K562 (cell line): ENCODE measurements at regions not wholly inside any gene's neighbourhood (a gene's known extent, or its start where the extent isn't known, plus 50 kb on each side); places are given as distances from the start of the nearest gene placed in this dataset.

Source experiments
- EGR1 ChIP-seq: fragments of 450-650 bp; conservative IDR thresholded peaks from 2 replicates; pipeline ENCODE4 v1.6.1; 2017; ENCODE audit warnings: mild to moderate bottlenecking
- EWSR1 ChIP-seq: fragments of 450-650 bp; IDR thresholded peaks from 2 replicates; pipeline ENCODE4 v1.6.1; 2018; ENCODE audit warnings: borderline replicate concordance, mild to moderate bottlenecking, low read depth, moderate library complexity; ENCODE audit not compliant: partially characterized antibody
- FIP1L1 ChIP-seq: fragments of 200-400 bp; formaldehyde crosslinking; IDR thresholded peaks from 2 replicates; pipeline ENCODE4 v1.6.1; 2018; ENCODE audit warnings: mild to moderate bottlenecking, low read depth, low read length; ENCODE audit not compliant: poor library complexity, severe bottlenecking
- FOXM1 ChIP-seq, 2 experiments: fragments of 450-650 bp in 1 of 2; sonication (generic) in 1 of 2; formaldehyde crosslinking in 1 of 2; IDR thresholded peaks; 2 replicates each; pipeline versions ENCODE4 v1.6.1 to v1.9.0; 2017 to 2022; ENCODE audit warnings: low read depth in 2 of 2, mild to moderate bottlenecking in 2 of 2, missing genetic modification reagents in 1 of 2, moderate library complexity in 1 of 2
- GABPA ChIP-seq: fragments of 200-800 bp; sonication (Bioruptor generic); conservative IDR thresholded peaks from 2 replicates; pipeline ENCODE4 v1.6.1; 2016; ENCODE audit warnings: low read depth, missing genetic modification characterization, missing compliant biosample characterization
- HDAC8 ChIP-seq: fragments of 450-650 bp; IDR thresholded peaks from 2 replicates; pipeline ENCODE4 v1.6.1; 2016; ENCODE audit warnings: mild to moderate bottlenecking, missing genetic modification characterization, moderate library complexity, missing compliant biosample characterization
- ID3 ChIP-seq, 2 experiments: fragments of 250-450 bp in 1 of 2; fragments of 450-650 bp in 1 of 2; sonication (Bioruptor Pico) in 1 of 2; IDR thresholded peaks; 2 replicates each; pipeline versions ENCODE4 v1.6.1 to v1.8.0; 2016 to 2021; ENCODE audit warnings: mild to moderate bottlenecking in 2 of 2, moderate library complexity in 2 of 2, missing compliant biosample characterization in 1 of 2, missing genetic modification characterization in 1 of 2
- MAFF ChIP-seq: IDR thresholded peaks from 2 replicates; pipeline ENCODE4 v1.6.1; 2012; ENCODE audit warnings: low read length, improper control_type of control experiment
- MAZ ChIP-seq, 2 experiments: fragments of 450-650 bp in 1 of 2; sonication (generic) in 1 of 2; formaldehyde crosslinking; IDR thresholded peaks in 1 of 2; conservative IDR thresholded peaks in 1 of 2; 2 replicates each; pipeline versions ENCODE4 v1.4.0 to v1.5.0; 2020; ENCODE audit warnings: mild to moderate bottlenecking in 1 of 2, missing genetic modification reagents in 1 of 2
- NELFE ChIP-seq: IDR thresholded peaks from 2 replicates; pipeline ENCODE4 v1.6.1; 2011; ENCODE audit warnings: mild to moderate bottlenecking; ENCODE audit not compliant: insufficient read depth, insufficient read length
- PATZ1 ChIP-seq: fragments of 250-450 bp; sonication (Bioruptor Pico); IDR thresholded peaks from 2 replicates; pipeline ENCODE4 v1.5.0; 2020; ENCODE audit warnings: mild to moderate bottlenecking, borderline replicate concordance
- SAP30 ChIP-seq: fragments of 200-600 bp; sonication (generic); IDR thresholded peaks from 2 replicates; pipeline ENCODE4 v1.6.1; 2012; ENCODE audit warnings: borderline replicate concordance, low read depth, mild to moderate bottlenecking, moderate library complexity, low read length, control low read depth, inconsistent platforms; ENCODE audit not compliant: insufficient read depth, poor library complexity, severe bottlenecking
- TFAM ChIP-seq: fragments of 250-450 bp; sonication (Bioruptor Pico); conservative IDR thresholded peaks from 2 replicates; pipeline ENCODE4 v1.5.0; 2021; ENCODE audit warnings: mild to moderate bottlenecking, moderate library complexity
- TFE3 ChIP-seq: fragments of 450-650 bp; formaldehyde crosslinking; IDR thresholded peaks from 2 replicates; pipeline ENCODE4 v1.4.0; 2020; ENCODE audit warnings: mild to moderate bottlenecking, mixed read lengths
- ZBTB9 ChIP-seq: fragments of 450-650 bp; formaldehyde crosslinking; IDR thresholded peaks from 2 replicates; pipeline ENCODE4 v1.4.0; 2020; ENCODE audit warnings: mild to moderate bottlenecking, moderate library complexity
- ZFPM2 ChIP-seq: fragments of 250-450 bp; sonication (Bioruptor Pico); IDR thresholded peaks from 2 replicates; pipeline ENCODE4 v1.5.1; 2022; ENCODE audit warnings: mild to moderate bottlenecking
- ZNF449 ChIP-seq: fragments of 250-450 bp; sonication (Bioruptor Pico); IDR thresholded peaks from 2 replicates; pipeline ENCODE4 v1.8.0; 2022; ENCODE audit warnings: moderate library complexity, mild to moderate bottlenecking, inconsistent platforms

- peak; percentile 66 to 69 for TF ChIP-seq MAZ (CRISPR knock-in tag; conservative IDR thresholded peaks at IDR 0.05 in 1 of 2, IDR thresholded peaks at IDR 0.05 in 1 of 2)
- TF ChIP-seq TFE3 (CRISPR knock-in tag), result no peak
- no peak for TF ChIP-seq SAP30
- TF ChIP-seq FIP1L1, result no peak
- no peak for TF ChIP-seq HDAC8
- no peak for TF ChIP-seq TFAM (CRISPR knock-in tag)
- TF ChIP-seq PATZ1, result no peak
- no peak for TF ChIP-seq EWSR1
- TF ChIP-seq ID3 (CRISPR knock-in tag; IDR thresholded peaks at IDR 0.05), result no peak
- TF ChIP-seq ID3 (tag; IDR thresholded peaks at IDR 0.05), result peak; percentile 68; the same call in 1 of the 2 replicates
- TF ChIP-seq FOXM1 (IDR thresholded peaks at IDR 0.05; ENCODE audit: low read depth), result peak; percentile 96
- no peak for TF ChIP-seq FOXM1 (CRISPR knock-in tag; IDR thresholded peaks at IDR 0.05; ENCODE audit: low read depth)
- peak; percentile 54; the same call in 1 of the 2 replicates for TF ChIP-seq EGR1
- TF ChIP-seq NELFE, result no peak
- TF ChIP-seq ZBTB9 (CRISPR knock-in tag), result peak; percentile 80; the same call in 1 of the 2 replicates
- no peak for TF ChIP-seq ZFPM2 (CRISPR knock-in tag)
- peak; percentile 78 for TF ChIP-seq GABPA
- TF ChIP-seq ZNF449 (CRISPR knock-in tag), result no peak
- TF ChIP-seq MAFF, result peak; percentile 60; the same call in 1 of the 2 replicates
Measured at GRCh38 chr3:178170698-178171535, 365.3 kb upstream of the KCNMB2 start (continued).
